CD14-positive monocyte (primary cell): ENCODE measurements at regions not wholly inside any gene's neighbourhood (a gene's known extent, or its start where the extent isn't known, plus 50 kb on each side); places are given as distances from the start of the nearest gene placed in this dataset.

Experiments
- DNase-seq, 3 donors: peaks; one replicate each; pipeline ENCODE4 v3.0.0-alpha.2; 2011 to 2022
- H2AFZ ChIP-seq: 2 replicates; pipeline ENCODE4 v1.6.0; 2012; ENCODE audit warnings: mild to moderate bottlenecking, low read depth, low read length, inconsistent platforms; ENCODE audit not compliant: insufficient read depth, poor library complexity, severe bottlenecking
- H3K27ac ChIP-seq, 2 donors: 1 replicate in 1 of 2; 2 replicates in 1 of 2; pipeline ENCODE4 v1.5.1; 2012 to 2013; ENCODE audit warnings: low read length in 2 of 2, control low read depth in 1 of 2, inconsistent platforms in 1 of 2, low read depth in 1 of 2, mild to moderate bottlenecking in 1 of 2
- H3K27me3 ChIP-seq, 2 donors: one replicate each; pipeline versions ENCODE4 v1.6.0 to v1.6.1; 2011 to 2013; ENCODE audit warnings: low read length in 2 of 2; ENCODE audit not compliant: control insufficient read depth in 2 of 2, insufficient read depth in 2 of 2
- H3K36me3 ChIP-seq, 2 donors: replicated peaks in 1 of 2; 1 replicate in 1 of 2; 2 replicates in 1 of 2; pipeline versions ENCODE4 v1.5.1 to v1.6.1; 2012 to 2013; ENCODE audit warnings: low read length in 2 of 2, control low read depth in 1 of 2, inconsistent platforms in 1 of 2, mild to moderate bottlenecking in 1 of 2; ENCODE audit not compliant: insufficient read depth in 2 of 2, control insufficient read depth in 1 of 2
- H3K4me1 ChIP-seq, 2 donors: 1 replicate in 1 of 2; 2 replicates in 1 of 2; pipeline versions ENCODE4 v1.5.1 to v1.6.1; 2012 to 2013; ENCODE audit warnings: low read length in 2 of 2, control low read depth in 1 of 2, inconsistent platforms in 1 of 2, mild to moderate bottlenecking in 1 of 2, moderate library complexity in 1 of 2; ENCODE audit not compliant: insufficient read depth in 2 of 2, control insufficient read depth in 1 of 2
- H3K4me2 ChIP-seq: replicated peaks from 2 replicates; pipeline ENCODE3; 2012; ENCODE audit warnings: low read length, moderate library complexity, mild to moderate bottlenecking; ENCODE audit not compliant: poor library complexity, severe bottlenecking; ENCODE audit errors: extremely low read depth
- H3K4me3 ChIP-seq, 3 experiments: fragments of 200-600 bp in 1 of 3; sonication (generic) in 1 of 3; replicated peaks in 1 of 3; 1 replicate in 2 of 3; 2 replicates in 1 of 3; pipeline ENCODE4 v1.5.1; 2011 to 2013; ENCODE audit warnings: low read length in 3 of 3, mild to moderate bottlenecking in 3 of 3, control low read depth in 2 of 3, low read depth in 2 of 3, inconsistent platforms in 1 of 3, moderate library complexity in 1 of 3
- H3K79me2 ChIP-seq: 2 replicates; pipeline ENCODE4 v1.6.0; 2012; ENCODE audit warnings: mild to moderate bottlenecking, control low read depth, inconsistent platforms, low read length, moderate library complexity; ENCODE audit not compliant: insufficient read depth
- H3K9ac ChIP-seq: 2 replicates; pipeline ENCODE4 v1.6.0; 2017; ENCODE audit warnings: low read length, mild to moderate bottlenecking; ENCODE audit not compliant: insufficient read depth, poor library complexity, severe bottlenecking
- H3K9me3 ChIP-seq, 2 donors: replicated peaks in 1 of 2; 1 replicate in 1 of 2; 2 replicates in 1 of 2; pipeline versions ENCODE4 v1.5.1 to v1.6.1; 2012 to 2013; ENCODE audit warnings: low read length in 2 of 2, control low read depth in 1 of 2; ENCODE audit not compliant: control insufficient read depth in 1 of 2, insufficient read depth in 1 of 2
- H4K20me1 ChIP-seq: 2 replicates; pipeline ENCODE4 v1.6.0; 2012; ENCODE audit warnings: mild to moderate bottlenecking, low read length, control low read depth, moderate library complexity; ENCODE audit not compliant: insufficient read depth
- H3K27ac Mint-ChIP-seq, 7 donors: one replicate each; pipeline ENCODE4 v1.8.0; 2020; ENCODE audit warnings: mild to moderate bottlenecking in 7 of 7, mixed read lengths in 7 of 7, moderate library complexity in 6 of 7, inconsistent platforms in 2 of 7
- H3K27me3 Mint-ChIP-seq, 3 donors: one replicate each; pipeline ENCODE4 v1.8.0; 2021 to 2022; ENCODE audit warnings: low read depth in 3 of 3, mild to moderate bottlenecking in 3 of 3, mixed read lengths in 3 of 3, moderate library complexity in 3 of 3, inconsistent platforms in 1 of 3
- H3K36me3 Mint-ChIP-seq, 2 donors: one replicate each; pipeline ENCODE4 v1.8.0; 2020; ENCODE audit warnings: mixed read lengths in 2 of 2, inconsistent platforms in 1 of 2, mild to moderate bottlenecking in 1 of 2
- H3K4me1 Mint-ChIP-seq: one replicate; pipeline ENCODE4 v1.8.0; 2020; ENCODE audit warnings: mild to moderate bottlenecking, mixed read lengths
- H3K4me3 Mint-ChIP-seq, 2 donors: one replicate each; pipeline ENCODE4 v1.8.0; 2020; ENCODE audit warnings: mild to moderate bottlenecking in 2 of 2, mixed read lengths in 2 of 2, moderate library complexity in 1 of 2
- H3K9me3 Mint-ChIP-seq, 7 donors: one replicate each; pipeline ENCODE4 v1.8.0; 2020 to 2022; ENCODE audit warnings: mixed read lengths in 7 of 7, mild to moderate bottlenecking in 6 of 7, moderate library complexity in 6 of 7, inconsistent platforms in 2 of 7
- CTCF ChIP-seq: fragments of 200-600 bp; IDR thresholded peaks from one replicate; pipeline ENCODE4 v1.8.0; 2022; ENCODE audit warnings: antibody characterized with exemption, mild to moderate bottlenecking
- WGBS: methylation state at CpG from one replicate; pipeline ENCODE4 v1.1.5; 2013; ENCODE audit warnings: missing lambda C conversion rate; ENCODE audit not compliant: insufficient coverage; 5-methylcytosine and 5-hydroxymethylcytosine counted together
- intact Hi-C, 2 donors: fragments of 100-400 bp; cut with micrococcal nuclease; formaldehyde crosslinking; loops; one replicate each; pipeline versions ENCODE4 v1.15.0 to v1.15.1; 2023

GRCh38 chr7:11300241-11300640 is 326.6 kb downstream of the PHF14 start:
- Histone ChIP-seq H3K36me3 (no peaks in the 10 kb centered on the region), H3K4me1 (no peaks in the 10 kb centered on the region), H3K27ac (no peak overlapping the region), H4K20me1 (no peaks in the 10 kb centered on the region), H3K27me3 (no peaks in the 10 kb centered on the region), H2AFZ (no peak overlapping the region), H3K9me3 (peaks cover 0 to 4% of the 10 kb centered on the region in 2 donors), H3K9ac (no peak overlapping the region), H3K4me3 (no peak overlapping the region), H3K4me2 (no peak overlapping the region), H3K79me2 (no peaks in the 10 kb centered on the region)
- Mint-ChIP-seq H3K9me3 (peaks cover 0 to 8% (median 5%) of the 10 kb centered on the region in 7 donors), H3K4me3 (no peak overlapping the region), H3K36me3 (no peaks in the 10 kb centered on the region), H3K27me3 (no peaks in the 10 kb centered on the region), H3K4me1 (no peaks in the 10 kb centered on the region), H3K27ac (no peak overlapping the region)
- DNase-seq: no peak
- 100% methylated on average over 3 of the region's 5 CpGs for WGBS
- intact Hi-C loops: no loop called here
- no peak for TF ChIP-seq CTCF

GRCh38 chr7:11302121-11302520 is 328.4 kb downstream of the PHF14 start:
- H4K20me1 ChIP-seq: no peaks in the 10 kb centered on the region
- no peak overlapping the region for H3K4me3 Mint-ChIP-seq
- no peaks in the 10 kb centered on the region for H3K27me3 Mint-ChIP-seq
- peaks cover 0 to 2% of the 10 kb centered on the region in 2 donors for H3K9me3 ChIP-seq
- no peak overlapping the region for H3K9ac ChIP-seq
- no peaks in the 10 kb centered on the region for H3K36me3 ChIP-seq
- no peaks in the 10 kb centered on the region for H3K36me3 Mint-ChIP-seq
- no peak for TF ChIP-seq CTCF
- peaks cover 0 to 8% (median 5%) of the 10 kb centered on the region in 7 donors for H3K9me3 Mint-ChIP-seq
- no peak for DNase-seq
- no peak overlapping the region for H3K27ac ChIP-seq
- H2AFZ ChIP-seq: no peak overlapping the region
- H3K27me3 ChIP-seq: no peaks in the 10 kb centered on the region
- H3K27ac Mint-ChIP-seq: no peak overlapping the region
- no peaks in the 10 kb centered on the region for H3K4me1 ChIP-seq
- H3K4me3 ChIP-seq: no peak overlapping the region
- no peaks in the 10 kb centered on the region for H3K79me2 ChIP-seq
- H3K4me1 Mint-ChIP-seq: no peaks in the 10 kb centered on the region
- no peak overlapping the region for H3K4me2 ChIP-seq
- intact Hi-C loops: no loop called here
